ENCODE measurements at regions not wholly inside any gene's neighbourhood (a gene's known extent, or its start where the extent isn't known, plus 50 kb on each side); places are given as distances from the start of the nearest gene placed in this dataset.
"Not testable (repeated sequence)": the region's sequence is repeated elsewhere in the genome, so short reads cannot be mapped to it uniquely, and the experiment has no call there.

DNA sequence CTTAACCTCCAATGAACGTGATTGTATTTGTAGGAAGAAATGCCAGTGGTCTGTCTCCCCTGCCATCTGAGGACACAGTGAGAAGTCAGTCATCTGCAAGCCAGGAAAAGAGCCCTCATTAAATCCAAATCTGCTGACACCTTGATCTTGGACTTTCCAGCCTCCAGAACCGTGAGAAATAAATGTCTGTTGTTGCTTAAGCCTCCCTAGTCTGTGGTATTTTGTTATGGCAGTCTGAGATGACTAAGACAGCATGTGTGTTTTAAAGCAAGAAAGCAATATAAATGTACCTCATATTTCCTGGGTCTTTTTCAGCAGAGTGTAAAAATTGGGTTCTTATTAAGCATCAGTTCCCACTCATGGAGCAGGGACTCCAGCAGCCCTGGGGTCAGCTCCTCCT, 177.9 kb upstream of the NLRP1 start:
- DNase-seq (ENCODE audit: low read depth, low spot score): no peak
- no peak overlapping the region for H3K27ac ChIP-seq
- H3K9ac ChIP-seq (ENCODE audit: insufficient read length): no peak overlapping the region
- H3K36me3 ChIP-seq (ENCODE audit: insufficient read depth, low read length): no peaks in the 10 kb centered on the region
- no peak for TF ChIP-seq FOXP2 (optimal IDR thresholded peaks at IDR 0.05; ENCODE audit: control extremely low read depth, extremely low read length, insufficient read depth)
- TF ChIP-seq POLR2AphosphoS5 (IDR thresholded peaks at IDR 0.05; ENCODE audit: borderline replicate concordance, low read depth, low read length): no peak
- no peak for TF ChIP-seq EZH2 (IDR thresholded peaks at IDR 0.05)
- no peak overlapping the region for H3K4me3 ChIP-seq
- no peaks in the 10 kb centered on the region for H3K9me3 ChIP-seq (ENCODE audit: low read depth, low read length)

- no peak for DNase-seq (ENCODE audit: low read depth, low spot score)
- no peak for TF ChIP-seq EZH2 (IDR thresholded peaks at IDR 0.05)
- TF ChIP-seq POLR2AphosphoS5 (IDR thresholded peaks at IDR 0.05; ENCODE audit: borderline replicate concordance, low read depth, low read length): no peak
- TF ChIP-seq FOXP2 (optimal IDR thresholded peaks at IDR 0.05; ENCODE audit: control extremely low read depth, extremely low read length, insufficient read depth): no peak
These were observed 179.4 kb upstream of the NLRP1 start for GRCh38 chr17:5763595-5764306.

DNA sequence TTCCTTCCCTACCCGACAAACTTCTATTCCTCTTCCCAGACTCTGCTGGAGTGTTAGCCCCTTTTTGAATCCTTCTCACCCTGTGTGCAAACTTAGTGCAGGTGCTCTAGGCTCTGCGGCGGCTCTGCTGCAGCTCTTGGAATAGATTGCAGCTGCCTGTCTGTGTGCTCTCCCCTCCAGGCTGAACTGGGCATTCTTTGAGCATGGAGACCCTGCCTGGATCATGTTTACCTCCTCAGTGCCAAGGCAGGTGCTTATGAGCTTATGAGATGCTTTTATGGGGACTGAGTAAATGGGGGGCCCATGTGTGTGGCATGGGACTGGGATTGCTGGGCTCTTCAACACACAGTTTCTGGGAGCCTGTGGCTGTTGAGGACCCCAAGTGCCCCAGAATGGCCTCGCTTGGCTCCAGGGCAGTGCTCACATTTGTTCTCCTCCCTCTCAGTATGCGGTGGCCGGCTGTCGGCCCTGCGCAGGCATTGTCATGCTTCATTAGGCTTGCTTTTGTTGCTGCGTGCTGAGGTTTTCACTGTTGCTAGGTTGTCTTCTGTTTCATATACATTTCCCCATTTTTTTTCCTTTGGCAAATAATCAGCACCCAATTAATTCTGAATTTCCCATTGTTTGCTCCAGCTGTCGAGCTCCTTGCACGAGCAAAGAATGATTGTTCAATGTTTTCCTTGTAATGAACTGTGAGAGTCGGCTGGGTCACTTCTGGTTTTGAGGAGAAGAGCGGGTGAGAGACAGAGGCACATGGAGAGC, 185.5 kb upstream of the NLRP1 start:
- no peak overlapping the region for H3K9ac ChIP-seq (ENCODE audit: insufficient read length)
- TF ChIP-seq FOXP2 (optimal IDR thresholded peaks at IDR 0.05; ENCODE audit: control extremely low read depth, extremely low read length, insufficient read depth): no peak
- TF ChIP-seq EZH2 (IDR thresholded peaks at IDR 0.05): no peak
- TF ChIP-seq POLR2AphosphoS5 (IDR thresholded peaks at IDR 0.05; ENCODE audit: borderline replicate concordance, low read depth, low read length): no peak
- no peaks in the 10 kb centered on the region for H3K9me3 ChIP-seq (ENCODE audit: low read depth, low read length)
- no peak for DNase-seq (ENCODE audit: low read depth, low spot score)
- H3K36me3 ChIP-seq (ENCODE audit: insufficient read depth, low read length): no peaks in the 10 kb centered on the region
- no peak overlapping the region for H3K27ac ChIP-seq
- no peak overlapping the region for H3K4me3 ChIP-seq

More at GRCh38 chr17:5763595-5764306, 179.4 kb upstream of the NLRP1 start:
- no peak overlapping the region for H3K27ac ChIP-seq
- H3K9ac ChIP-seq (ENCODE audit: insufficient read length): no peak overlapping the region
- H3K36me3 ChIP-seq (ENCODE audit: insufficient read depth, low read length): no peaks in the 10 kb centered on the region
- H3K4me3 ChIP-seq: no peak overlapping the region
- no peaks in the 10 kb centered on the region for H3K9me3 ChIP-seq (ENCODE audit: low read depth, low read length)

- Histone ChIP-seq H3K9me3 (ENCODE audit: low read depth, low read length) (no peaks in the 10 kb centered on the region), H3K27ac (no peak overlapping the region), H3K36me3 (ENCODE audit: insufficient read depth, low read length) (no peaks in the 10 kb centered on the region), H3K9ac (ENCODE audit: insufficient read length) (no peak overlapping the region), H3K4me3 (no peak overlapping the region)
- TF ChIP-seq POLR2AphosphoS5 (IDR thresholded peaks at IDR 0.05; ENCODE audit: borderline replicate concordance, low read depth, low read length): no peak
- no peak for TF ChIP-seq EZH2 (IDR thresholded peaks at IDR 0.05)
- TF ChIP-seq FOXP2 (optimal IDR thresholded peaks at IDR 0.05; ENCODE audit: control extremely low read depth, extremely low read length, insufficient read depth): no peak
- DNase-seq (ENCODE audit: low read depth, low spot score): no peak
These were observed 186.3 kb upstream of the NLRP1 start for GRCh38 chr17:5770441-5771270.

- H3K9me3 ChIP-seq (ENCODE audit: low read depth, low read length); H3K27ac ChIP-seq; H3K4me3 ChIP-seq; H3K36me3 ChIP-seq (ENCODE audit: insufficient read depth, low read length); H3K9ac ChIP-seq (ENCODE audit: insufficient read length); DNase-seq (ENCODE audit: low read depth, low spot score): not testable (repeated sequence)
These were observed 186.9 kb upstream of the NLRP1 start for GRCh38 chr17:5771271-5771577.

- H3K36me3 ChIP-seq (ENCODE audit: insufficient read depth, low read length); H3K4me3 ChIP-seq; H3K27ac ChIP-seq; DNase-seq (ENCODE audit: low read depth, low spot score); H3K9ac ChIP-seq (ENCODE audit: insufficient read length); H3K9me3 ChIP-seq (ENCODE audit: low read depth, low read length): not testable (repeated sequence)
These were observed 187.7 kb upstream of the NLRP1 start for GRCh38 chr17:5772017-5772416.

DNA sequence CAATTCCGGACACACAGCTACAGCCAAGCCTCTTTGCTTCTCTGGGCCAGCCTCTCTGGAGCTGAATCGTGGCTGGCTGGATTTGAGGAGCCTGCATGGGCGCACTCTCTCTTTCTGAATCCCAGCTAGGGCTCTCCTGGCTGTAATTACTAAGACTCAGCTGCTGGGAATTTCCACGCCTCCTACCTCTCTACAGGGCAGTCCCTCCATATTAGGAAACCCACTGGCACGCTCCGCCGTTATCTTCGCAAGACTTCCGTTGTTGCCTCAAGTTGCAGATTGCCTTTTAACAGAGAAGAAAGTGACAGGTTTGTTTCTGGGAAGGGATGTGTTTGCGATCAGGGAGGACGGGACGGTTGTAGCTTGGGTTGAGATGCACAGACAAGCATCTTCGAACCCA, 188.4 kb upstream of the NLRP1 start:
- Histone ChIP-seq H3K36me3 (ENCODE audit: insufficient read depth, low read length) (no peaks in the 10 kb centered on the region), H3K27ac (no peak overlapping the region), H3K4me3 (no peak overlapping the region), H3K9ac (ENCODE audit: insufficient read length) (no peak overlapping the region), H3K9me3 (ENCODE audit: low read depth, low read length) (no peaks in the 10 kb centered on the region)
- TF ChIP-seq POLR2AphosphoS5 (IDR thresholded peaks at IDR 0.05; ENCODE audit: borderline replicate concordance, low read depth, low read length) (no peak), FOXP2 (optimal IDR thresholded peaks at IDR 0.05; ENCODE audit: control extremely low read depth, extremely low read length, insufficient read depth) (no peak), EZH2 (IDR thresholded peaks at IDR 0.05) (no peak)
- DNase-seq (ENCODE audit: low read depth, low spot score): no peak

- H3K36me3 ChIP-seq (ENCODE audit: insufficient read depth, low read length): no peaks in the 10 kb centered on the region
- no peak for DNase-seq (ENCODE audit: low read depth, low spot score)
- no peak overlapping the region for H3K9ac ChIP-seq (ENCODE audit: insufficient read length)
- H3K4me3 ChIP-seq: no peak overlapping the region
- no peak overlapping the region for H3K27ac ChIP-seq
- TF ChIP-seq EZH2 (IDR thresholded peaks at IDR 0.05) (no peak), FOXP2 (optimal IDR thresholded peaks at IDR 0.05; ENCODE audit: control extremely low read depth, extremely low read length, insufficient read depth) (no peak), POLR2AphosphoS5 (IDR thresholded peaks at IDR 0.05; ENCODE audit: borderline replicate concordance, low read depth, low read length) (no peak)
- H3K9me3 ChIP-seq (ENCODE audit: low read depth, low read length): no peaks in the 10 kb centered on the region
These were observed 189.6 kb upstream of the NLRP1 start for GRCh38 chr17:5773816-5774360.

Data from SK-N-MC (cell line).